ENCODE measurements at regions not wholly inside any gene's neighbourhood (a gene's known extent, or its start where the extent isn't known, plus 50 kb on each side); places are given as distances from the start of the nearest gene placed in this dataset.

DNA sequence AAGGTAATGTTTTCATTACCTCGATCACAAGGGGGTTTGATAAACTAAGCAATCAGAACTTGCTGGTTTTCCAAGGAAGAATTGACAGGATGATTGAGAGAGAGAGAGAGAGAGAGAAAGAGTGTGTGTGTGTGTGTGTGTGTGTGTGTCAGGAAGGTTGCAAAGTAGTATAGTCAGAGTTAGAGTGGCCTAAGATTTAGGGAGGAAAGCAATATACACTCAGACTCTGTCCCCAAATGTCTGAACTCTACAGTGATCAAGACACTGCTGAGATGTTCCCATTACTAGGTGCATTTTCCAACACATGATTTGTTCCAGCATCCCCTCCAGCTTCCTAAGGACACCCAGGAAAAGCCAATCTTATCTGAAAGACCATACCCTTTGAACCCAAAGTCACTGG, 1074.1 kb downstream of the BCL11B start:
- H3K4me3 ChIP-seq: no peak overlapping the region
- no peaks in the 10 kb centered on the region for H3K4me1 ChIP-seq
- H3K9me3 ChIP-seq: no peaks in the 10 kb centered on the region
- intact Hi-C loops (cut with DNase I; ENCODE audit: low total_unique reads): no loop called here
- TF ChIP-seq POLR2AphosphoS5 (IDR thresholded peaks at IDR 0.05): no peak
- TF ChIP-seq, protein P1, sequence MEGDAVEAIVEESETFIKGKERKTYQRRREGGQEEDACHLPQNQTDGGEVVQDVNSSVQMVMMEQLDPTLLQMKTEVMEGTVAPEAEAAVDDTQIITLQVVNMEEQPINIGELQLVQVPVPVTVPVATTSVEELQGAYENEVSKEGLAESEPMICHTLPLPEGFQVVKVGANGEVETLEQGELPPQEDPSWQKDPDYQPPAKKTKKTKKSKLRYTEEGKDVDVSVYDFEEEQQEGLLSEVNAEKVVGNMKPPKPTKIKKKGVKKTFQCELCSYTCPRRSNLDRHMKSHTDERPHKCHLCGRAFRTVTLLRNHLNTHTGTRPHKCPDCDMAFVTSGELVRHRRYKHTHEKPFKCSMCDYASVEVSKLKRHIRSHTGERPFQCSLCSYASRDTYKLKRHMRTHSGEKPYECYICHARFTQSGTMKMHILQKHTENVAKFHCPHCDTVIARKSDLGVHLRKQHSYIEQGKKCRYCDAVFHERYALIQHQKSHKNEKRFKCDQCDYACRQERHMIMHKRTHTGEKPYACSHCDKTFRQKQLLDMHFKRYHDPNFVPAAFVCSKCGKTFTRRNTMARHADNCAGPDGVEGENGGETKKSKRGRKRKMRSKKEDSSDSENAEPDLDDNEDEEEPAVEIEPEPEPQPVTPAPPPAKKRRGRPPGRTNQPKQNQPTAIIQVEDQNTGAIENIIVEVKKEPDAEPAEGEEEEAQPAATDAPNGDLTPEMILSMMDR (IDR thresholded peaks at IDR 0.05): no peak
- no peak for TF ChIP-seq POLR2A (IDR thresholded peaks at IDR 0.05)
- DNase-seq (ENCODE audit: low spot score in 2 of 2): no peak
- H3K36me3 ChIP-seq: no peaks in the 10 kb centered on the region
- no peak overlapping the region for H3K27ac ChIP-seq
- H3K27me3 ChIP-seq: no peaks in the 10 kb centered on the region

DNA sequence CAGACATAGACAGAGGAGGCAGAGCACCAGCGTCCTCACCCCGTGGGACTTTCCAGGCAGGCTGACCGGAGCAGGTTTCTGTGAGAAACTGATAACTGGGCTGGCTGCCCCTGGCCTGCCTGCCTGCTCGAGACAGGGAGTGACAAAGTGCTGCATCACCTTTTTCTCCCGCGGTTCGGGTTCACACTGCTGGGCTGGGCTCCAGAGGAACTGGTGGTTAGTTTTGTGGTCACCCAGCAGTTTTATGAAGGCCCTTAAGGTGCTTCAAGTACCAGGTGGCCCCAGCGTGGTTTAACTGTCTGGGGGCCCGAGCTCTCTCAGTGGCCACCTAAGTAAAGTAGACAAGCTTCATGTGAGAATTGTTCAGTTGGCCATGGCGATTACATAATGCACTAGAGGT, 1073.6 kb downstream of the BCL11B start:
- no peaks in the 10 kb centered on the region for H3K36me3 ChIP-seq
- no peak for TF ChIP-seq POLR2AphosphoS5 (IDR thresholded peaks at IDR 0.05)
- no peak for TF ChIP-seq POLR2A (IDR thresholded peaks at IDR 0.05)
- TF ChIP-seq, protein P1 (IDR thresholded peaks at IDR 0.05): no peak
- H3K27me3 ChIP-seq: no peaks in the 10 kb centered on the region
- H3K27ac ChIP-seq: no peak overlapping the region
- intact Hi-C loops (cut with DNase I; ENCODE audit: low total_unique reads): no loop called here
- no peaks in the 10 kb centered on the region for H3K4me1 ChIP-seq
- H3K4me3 ChIP-seq: no peak overlapping the region
- DNase-seq (ENCODE audit: low spot score in 2 of 2): no peak
- H3K9me3 ChIP-seq: no peaks in the 10 kb centered on the region

DNA sequence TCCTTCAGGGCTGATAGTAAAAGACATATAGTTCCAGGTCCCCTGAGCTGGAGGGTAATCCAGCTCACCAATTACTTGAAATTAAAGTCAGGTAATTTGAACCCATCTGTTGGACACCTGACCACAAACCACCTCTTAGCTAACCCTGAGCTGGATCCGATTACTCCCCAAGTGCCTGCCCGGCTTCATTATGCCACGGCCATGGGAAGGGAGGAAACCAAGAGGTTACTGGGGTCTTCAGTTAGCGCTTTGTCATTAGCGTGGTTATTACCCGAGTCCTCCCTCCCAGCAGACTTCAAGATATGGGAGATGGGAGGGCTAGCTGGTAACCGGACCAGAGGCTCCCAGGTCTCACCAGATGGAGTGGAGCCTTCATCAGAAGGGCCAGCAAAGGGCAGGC, 1071.4 kb downstream of the BCL11B start:
- H3K9me3 ChIP-seq: no peaks in the 10 kb centered on the region
- no peak for DNase-seq (ENCODE audit: low spot score in 2 of 2)
- TF ChIP-seq, protein P1 (IDR thresholded peaks at IDR 0.05): no peak
- TF ChIP-seq POLR2A (IDR thresholded peaks at IDR 0.05) (no peak), POLR2AphosphoS5 (IDR thresholded peaks at IDR 0.05) (no peak)
- intact Hi-C loops (cut with DNase I; ENCODE audit: low total_unique reads): no loop called here
- no peak overlapping the region for H3K27ac ChIP-seq
- no peaks in the 10 kb centered on the region for H3K36me3 ChIP-seq
- H3K4me3 ChIP-seq: no peak overlapping the region
- H3K4me1 ChIP-seq: no peaks in the 10 kb centered on the region
- H3K27me3 ChIP-seq: no peaks in the 10 kb centered on the region

DNA sequence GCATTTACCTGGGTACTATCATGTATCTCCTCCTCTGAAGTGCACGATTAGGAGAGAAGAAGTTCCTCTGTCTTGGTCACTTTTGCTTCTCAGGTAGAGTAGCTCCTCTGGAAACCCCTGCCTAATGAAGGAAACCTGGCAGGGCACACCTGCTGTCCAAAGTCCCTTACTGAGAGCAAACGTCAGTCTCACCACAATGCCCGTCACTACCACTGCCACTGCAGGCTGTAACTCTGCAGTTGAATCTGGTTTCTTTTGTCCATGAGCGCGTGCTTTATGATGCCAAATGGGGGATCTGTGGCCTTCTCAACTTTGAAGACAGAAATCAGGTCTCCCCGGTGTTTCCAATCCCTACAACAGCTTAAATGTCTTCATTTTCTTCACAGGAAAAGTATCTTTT, 1068.6 kb downstream of the BCL11B start:
- TF ChIP-seq, protein P1 (IDR thresholded peaks at IDR 0.05): no peak
- TF ChIP-seq POLR2AphosphoS5 (IDR thresholded peaks at IDR 0.05) (no peak), POLR2A (IDR thresholded peaks at IDR 0.05) (no peak)
- Histone ChIP-seq H3K27me3 (no peaks in the 10 kb centered on the region), H3K4me3 (no peak overlapping the region), H3K36me3 (no peaks in the 10 kb centered on the region), H3K27ac (no peak overlapping the region), H3K4me1 (no peaks in the 10 kb centered on the region), H3K9me3 (no peaks in the 10 kb centered on the region)
- DNase-seq (ENCODE audit: low spot score in 2 of 2): no peak
- intact Hi-C loops (cut with DNase I; ENCODE audit: low total_unique reads): no loop called here

DNA sequence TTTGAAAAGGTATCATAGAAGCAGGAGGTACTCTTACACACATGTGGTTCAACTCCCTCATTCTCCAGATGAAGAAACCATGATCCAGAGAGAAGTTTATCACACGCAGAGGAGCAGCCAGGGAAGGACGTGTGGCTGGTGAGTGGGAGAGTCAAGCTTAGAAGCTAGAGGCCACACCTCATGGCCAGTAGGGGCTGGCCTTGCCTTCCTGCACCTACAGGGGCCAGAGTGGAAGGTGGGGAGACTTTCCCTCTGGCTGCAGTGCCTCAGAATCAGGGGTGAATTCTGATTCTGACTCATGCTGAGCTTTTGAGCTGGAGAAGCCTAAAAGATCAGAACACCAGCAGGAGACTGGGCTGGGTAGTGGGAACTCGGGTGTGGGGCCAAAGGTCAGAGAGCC, 1067.9 kb downstream of the BCL11B start:
- Histone ChIP-seq H3K27me3 (no peaks in the 10 kb centered on the region), H3K27ac (no peak overlapping the region), H3K4me3 (no peak overlapping the region), H3K36me3 (no peaks in the 10 kb centered on the region), H3K9me3 (no peaks in the 10 kb centered on the region), H3K4me1 (no peaks in the 10 kb centered on the region)
- intact Hi-C loops (cut with DNase I; ENCODE audit: low total_unique reads): no loop called here
- TF ChIP-seq POLR2AphosphoS5 (IDR thresholded peaks at IDR 0.05) (no peak), POLR2A (IDR thresholded peaks at IDR 0.05) (no peak)
- TF ChIP-seq, protein P1 (IDR thresholded peaks at IDR 0.05): no peak
- no peak for DNase-seq (ENCODE audit: low spot score in 2 of 2)

Data from breast epithelium (tissue), 4 donors.